Fibroblast of mammary gland (primary cell): ENCODE measurements at regions not wholly inside any gene's neighbourhood (a gene's known extent, or its start where the extent isn't known, plus 50 kb on each side); places are given as distances from the start of the nearest gene placed in this dataset.
"Not testable (repeated sequence)": the region's sequence is repeated elsewhere in the genome, so short reads cannot be mapped to it uniquely, and the experiment has no call there.

Experiments
- DNase-seq: peaks from one replicate; pipeline ENCODE4 v3.0.0-alpha.2; 2010; ENCODE audit warnings: low read depth
- H3K4me3 ChIP-seq: 2 replicates; pipeline ENCODE4 v1.5.1; 2011; ENCODE audit warnings: low read depth, mild to moderate bottlenecking, low read length, moderate library complexity; ENCODE audit not compliant: control insufficient read depth
- TF ChIP-seq, protein P1 (sequence below): conservative IDR thresholded peaks from 2 replicates; pipeline ENCODE4 v1.5.1; 2011; ENCODE audit warnings: low read depth, low read length, inconsistent platforms; ENCODE audit not compliant: control insufficient read depth, insufficient read depth

DNA sequence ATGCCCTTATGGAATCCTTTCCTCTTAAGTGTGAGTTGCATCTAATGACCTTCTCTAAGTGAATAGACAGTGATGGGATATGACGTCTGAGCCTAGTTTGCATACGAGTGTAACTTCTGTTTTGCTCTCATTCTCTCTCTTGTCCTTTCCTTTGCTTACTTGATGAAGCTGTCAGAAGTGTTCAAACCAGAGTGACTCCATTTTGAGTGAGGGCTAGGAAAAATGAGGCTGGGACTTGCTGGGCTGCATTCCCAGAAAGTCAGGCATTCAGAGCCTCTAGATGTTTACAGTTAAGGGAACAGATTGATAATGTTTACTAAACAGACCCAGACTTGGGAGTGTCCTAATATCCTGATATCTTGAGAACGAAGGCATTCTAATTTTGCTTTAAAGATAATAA lies 311.2 kb upstream of the SOX4 start:
- DNase-seq, H3K4me3 ChIP-seq: not testable (repeated sequence)

DNA sequence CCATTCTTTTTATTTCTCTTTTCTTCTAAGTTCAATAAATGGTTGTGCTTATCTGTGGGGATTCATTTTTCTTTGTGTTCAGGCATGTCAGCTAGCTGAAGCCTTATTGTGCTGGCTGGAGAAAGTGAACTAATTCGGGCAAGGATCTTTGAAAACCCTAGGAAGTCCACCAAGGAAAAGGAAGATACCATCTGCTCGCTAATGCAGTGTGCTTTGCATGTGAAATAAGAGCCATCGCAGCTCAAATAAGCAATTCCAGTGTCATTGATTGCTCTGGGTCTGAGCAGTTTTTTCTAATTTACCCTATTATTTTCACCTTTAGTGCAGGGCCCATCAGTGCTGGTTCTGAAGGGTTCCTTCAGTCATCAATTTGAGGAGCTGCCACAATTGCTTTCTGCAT lies 309.4 kb upstream of the SOX4 start:
- TF ChIP-seq, protein P1, sequence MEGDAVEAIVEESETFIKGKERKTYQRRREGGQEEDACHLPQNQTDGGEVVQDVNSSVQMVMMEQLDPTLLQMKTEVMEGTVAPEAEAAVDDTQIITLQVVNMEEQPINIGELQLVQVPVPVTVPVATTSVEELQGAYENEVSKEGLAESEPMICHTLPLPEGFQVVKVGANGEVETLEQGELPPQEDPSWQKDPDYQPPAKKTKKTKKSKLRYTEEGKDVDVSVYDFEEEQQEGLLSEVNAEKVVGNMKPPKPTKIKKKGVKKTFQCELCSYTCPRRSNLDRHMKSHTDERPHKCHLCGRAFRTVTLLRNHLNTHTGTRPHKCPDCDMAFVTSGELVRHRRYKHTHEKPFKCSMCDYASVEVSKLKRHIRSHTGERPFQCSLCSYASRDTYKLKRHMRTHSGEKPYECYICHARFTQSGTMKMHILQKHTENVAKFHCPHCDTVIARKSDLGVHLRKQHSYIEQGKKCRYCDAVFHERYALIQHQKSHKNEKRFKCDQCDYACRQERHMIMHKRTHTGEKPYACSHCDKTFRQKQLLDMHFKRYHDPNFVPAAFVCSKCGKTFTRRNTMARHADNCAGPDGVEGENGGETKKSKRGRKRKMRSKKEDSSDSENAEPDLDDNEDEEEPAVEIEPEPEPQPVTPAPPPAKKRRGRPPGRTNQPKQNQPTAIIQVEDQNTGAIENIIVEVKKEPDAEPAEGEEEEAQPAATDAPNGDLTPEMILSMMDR = no peak
- no peak overlapping the region for H3K4me3 ChIP-seq
- no peak for DNase-seq

DNA sequence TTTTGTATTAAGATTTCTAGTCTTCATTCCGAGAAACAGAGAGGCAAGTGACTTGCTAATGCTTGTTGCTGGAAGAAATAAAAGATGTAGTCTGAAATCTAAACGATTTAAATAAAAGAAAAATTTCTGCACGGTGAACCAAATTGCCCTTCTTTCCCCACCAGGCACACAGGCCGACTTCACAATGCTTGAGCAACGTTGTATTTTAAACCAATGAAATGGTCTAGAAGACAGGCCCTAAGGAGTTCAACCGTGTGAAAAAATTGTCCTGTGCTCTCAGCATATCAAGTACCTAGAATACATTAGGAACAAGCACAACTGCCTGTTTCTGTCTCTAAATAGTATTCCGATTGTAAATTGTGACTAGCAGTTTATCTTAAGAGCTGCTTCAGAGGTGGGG lies 308.8 kb upstream of the SOX4 start:
- H3K4me3 ChIP-seq = no peak overlapping the region
- TF ChIP-seq, protein P1 = no peak
- DNase-seq = no peak

DNA sequence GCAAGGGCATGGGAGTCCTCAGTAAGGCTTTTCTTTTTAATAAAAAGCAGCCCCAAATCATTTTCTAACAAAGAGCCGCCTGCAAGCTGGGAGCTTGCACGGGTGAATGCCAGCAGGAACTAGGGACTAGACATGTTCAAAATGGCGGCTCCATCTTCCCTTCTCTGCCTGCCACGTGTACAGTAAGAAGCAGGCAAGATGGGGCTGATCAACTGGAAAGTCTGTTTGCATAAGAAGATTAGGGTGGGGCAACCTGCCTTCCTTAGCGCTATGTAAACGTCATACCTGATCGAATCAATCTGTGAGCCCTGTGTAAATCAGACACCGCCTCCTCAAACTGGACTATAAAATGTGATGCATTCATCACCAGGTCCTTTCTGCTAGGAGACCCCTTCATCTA lies 299.4 kb upstream of the SOX4 start:
- DNase-seq = no peak
- no peak overlapping the region for H3K4me3 ChIP-seq
- TF ChIP-seq, protein P1 = no peak

- no peak overlapping the region for H3K4me3 ChIP-seq
- no peak for DNase-seq
- TF ChIP-seq, protein P1 = no peak
Measured at GRCh38 chr6:21295506-21296240, 297.9 kb upstream of the SOX4 start.

- no peak for DNase-seq
- TF ChIP-seq, protein P1 = no peak
- no peak overlapping the region for H3K4me3 ChIP-seq
Measured at GRCh38 chr6:21297665-21298064, 295.9 kb upstream of the SOX4 start.

DNA sequence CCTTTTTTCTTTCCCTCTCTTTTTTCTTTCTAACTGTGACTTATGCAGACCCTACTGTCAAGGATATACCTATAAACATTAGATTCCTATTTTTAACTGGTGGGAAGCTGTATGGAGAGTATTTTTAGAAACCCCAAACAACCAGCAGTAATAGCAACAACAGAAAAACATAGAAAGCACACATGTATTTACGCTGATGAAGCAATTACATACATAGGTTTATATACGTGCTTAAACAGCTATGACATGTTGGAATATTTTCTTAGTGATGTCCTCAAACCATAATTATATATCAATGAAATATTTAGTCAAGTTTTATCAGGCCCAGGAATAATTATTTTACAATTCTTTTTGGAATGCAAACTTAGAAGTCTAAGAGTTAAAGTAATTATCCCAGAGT lies 294.3 kb upstream of the SOX4 start:
- TF ChIP-seq, protein P1 = no peak
- no peak for DNase-seq
- H3K4me3 ChIP-seq = no peak overlapping the region
